ENCODE measurements at regions not wholly inside any gene's neighbourhood (a gene's known extent, or its start where the extent isn't known, plus 50 kb on each side); places are given as distances from the start of the nearest gene placed in this dataset.

DNA sequence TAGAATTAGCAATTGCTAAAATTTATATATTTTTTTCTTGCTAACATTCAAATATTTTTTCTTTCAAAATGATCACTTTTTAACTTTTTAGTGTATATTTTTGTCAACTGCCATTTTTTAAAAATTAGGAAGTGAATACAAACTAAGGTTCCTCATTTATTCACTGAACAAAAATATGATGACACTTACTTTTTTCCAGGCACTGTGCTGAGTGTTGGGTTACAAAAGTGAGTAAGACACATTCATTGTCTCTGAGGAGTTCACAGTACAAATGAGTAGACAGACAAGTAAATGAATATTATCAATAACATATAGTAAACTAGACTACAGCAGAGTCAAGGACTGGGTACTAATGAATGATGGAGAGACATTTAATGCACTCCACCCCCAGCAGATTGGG lies 543.5 kb downstream of the PDHA2 start:
- Histone ChIP-seq H2AFZ (no peak overlapping the region), H3K79me2 (no peaks in the 10 kb centered on the region), H3K9me3 (ENCODE audit: low read depth) (no peaks in the 10 kb centered on the region), H3K27me3 (no peaks in the 10 kb centered on the region), H3K4me2 (no peak overlapping the region), H3K27ac (no peak overlapping the region), H4K20me1 (ENCODE audit: insufficient read depth, poor library complexity, severe bottlenecking) (no peaks in the 10 kb centered on the region), H3K36me3 (replicated peaks; ENCODE audit: insufficient read depth, low read depth) (no peaks in the 10 kb centered on the region), H3K9me2 (replicated peaks; ENCODE audit: insufficient read depth) (no peaks in the 10 kb centered on the region), H3K4me3 (no peak overlapping the region), H3K4me1 (ENCODE audit: insufficient read depth) (no peaks in the 10 kb centered on the region)
- TF ChIP-seq EZH2phosphoT487 (IDR thresholded peaks at IDR 0.05; ENCODE audit: low read depth, severe bottlenecking, unreplicated experiment) = no peak
- TF ChIP-seq, protein P1, sequence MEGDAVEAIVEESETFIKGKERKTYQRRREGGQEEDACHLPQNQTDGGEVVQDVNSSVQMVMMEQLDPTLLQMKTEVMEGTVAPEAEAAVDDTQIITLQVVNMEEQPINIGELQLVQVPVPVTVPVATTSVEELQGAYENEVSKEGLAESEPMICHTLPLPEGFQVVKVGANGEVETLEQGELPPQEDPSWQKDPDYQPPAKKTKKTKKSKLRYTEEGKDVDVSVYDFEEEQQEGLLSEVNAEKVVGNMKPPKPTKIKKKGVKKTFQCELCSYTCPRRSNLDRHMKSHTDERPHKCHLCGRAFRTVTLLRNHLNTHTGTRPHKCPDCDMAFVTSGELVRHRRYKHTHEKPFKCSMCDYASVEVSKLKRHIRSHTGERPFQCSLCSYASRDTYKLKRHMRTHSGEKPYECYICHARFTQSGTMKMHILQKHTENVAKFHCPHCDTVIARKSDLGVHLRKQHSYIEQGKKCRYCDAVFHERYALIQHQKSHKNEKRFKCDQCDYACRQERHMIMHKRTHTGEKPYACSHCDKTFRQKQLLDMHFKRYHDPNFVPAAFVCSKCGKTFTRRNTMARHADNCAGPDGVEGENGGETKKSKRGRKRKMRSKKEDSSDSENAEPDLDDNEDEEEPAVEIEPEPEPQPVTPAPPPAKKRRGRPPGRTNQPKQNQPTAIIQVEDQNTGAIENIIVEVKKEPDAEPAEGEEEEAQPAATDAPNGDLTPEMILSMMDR (IDR thresholded peaks at IDR 0.05; ENCODE audit: poor library complexity) = no peak
- TF ChIP-seq EZH2 (IDR thresholded peaks at IDR 0.05; ENCODE audit: borderline replicate concordance) = no peak
- DNase-seq (ENCODE audit: low spot score) = no peak

DNA sequence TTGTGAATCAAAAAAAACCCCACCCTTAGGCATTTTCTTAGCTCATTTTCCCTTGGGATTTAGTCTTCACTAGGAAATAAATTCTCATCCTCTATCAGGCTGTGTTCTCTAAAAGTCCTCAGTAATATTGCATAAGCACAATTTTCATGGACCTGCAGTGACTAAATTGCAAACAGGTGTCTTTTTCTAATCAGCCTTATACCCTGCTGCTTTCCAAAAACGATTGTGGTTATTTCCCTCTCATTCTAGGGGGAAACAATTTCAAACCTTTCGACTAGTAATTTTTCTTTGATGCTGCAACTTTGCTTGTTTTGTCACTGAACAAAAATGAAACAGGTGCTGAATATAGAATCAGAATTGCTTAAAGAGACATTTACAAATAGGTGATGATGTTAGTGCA lies 549.9 kb downstream of the PDHA2 start:
- Histone ChIP-seq H3K36me3 (replicated peaks; ENCODE audit: insufficient read depth, low read depth) (no peaks in the 10 kb centered on the region), H3K9me3 (ENCODE audit: low read depth) (no peaks in the 10 kb centered on the region), H3K27me3 (no peaks in the 10 kb centered on the region), H4K20me1 (ENCODE audit: insufficient read depth, poor library complexity, severe bottlenecking) (no peaks in the 10 kb centered on the region), H2AFZ (no peak overlapping the region), H3K79me2 (no peaks in the 10 kb centered on the region), H3K4me1 (ENCODE audit: insufficient read depth) (no peaks in the 10 kb centered on the region), H3K9me2 (replicated peaks; ENCODE audit: insufficient read depth) (no peaks in the 10 kb centered on the region), H3K4me2 (no peak overlapping the region), H3K4me3 (no peak overlapping the region), H3K27ac (no peak overlapping the region)
- DNase-seq (ENCODE audit: low spot score) = no peak
- TF ChIP-seq, protein P1 (IDR thresholded peaks at IDR 0.05; ENCODE audit: poor library complexity) = no peak
- TF ChIP-seq EZH2phosphoT487 (IDR thresholded peaks at IDR 0.05; ENCODE audit: low read depth, severe bottlenecking, unreplicated experiment) (no peak), EZH2 (IDR thresholded peaks at IDR 0.05; ENCODE audit: borderline replicate concordance) (no peak)
- 55% methylated on average over 2 of the region's 2 CpGs for WGBS (ENCODE audit: low lambda C conversion rate, missing lambda C conversion rate)

DNA sequence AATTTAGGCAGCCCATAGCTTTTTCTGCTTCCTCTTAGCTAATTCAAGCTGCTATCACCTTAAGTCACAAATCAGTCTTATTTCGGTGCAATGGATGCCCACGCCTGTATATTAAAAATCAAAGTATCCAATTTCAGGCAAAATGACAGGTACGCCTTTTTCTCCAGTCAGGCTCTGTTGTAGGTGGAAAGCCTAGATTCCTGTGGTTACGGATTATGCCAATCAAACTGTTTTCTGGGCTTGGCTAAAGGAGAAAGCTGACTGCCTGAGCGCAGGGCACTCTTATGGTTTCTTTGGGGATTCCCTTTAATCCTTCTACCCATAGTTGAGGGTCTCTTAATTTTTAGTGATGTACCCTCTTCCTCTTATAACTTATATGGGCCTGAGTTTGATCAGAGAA lies 550.5 kb downstream of the PDHA2 start:
- TF ChIP-seq, protein P1 (IDR thresholded peaks at IDR 0.05; ENCODE audit: poor library complexity) = no peak
- TF ChIP-seq EZH2phosphoT487 (IDR thresholded peaks at IDR 0.05; ENCODE audit: low read depth, severe bottlenecking, unreplicated experiment) (no peak), EZH2 (IDR thresholded peaks at IDR 0.05; ENCODE audit: borderline replicate concordance) (no peak)
- DNase-seq (ENCODE audit: low spot score) = no peak
- no peaks in the 10 kb centered on the region for H3K36me3 ChIP-seq (replicated peaks; ENCODE audit: insufficient read depth, low read depth)
- H3K9me3 ChIP-seq (ENCODE audit: low read depth) = no peaks in the 10 kb centered on the region
- H2AFZ ChIP-seq = no peak overlapping the region
- H3K79me2 ChIP-seq = no peaks in the 10 kb centered on the region
- no peaks in the 10 kb centered on the region for H3K9me2 ChIP-seq (replicated peaks; ENCODE audit: insufficient read depth)
- no peak overlapping the region for H3K4me2 ChIP-seq
- H3K27ac ChIP-seq = no peak overlapping the region
- no peaks in the 10 kb centered on the region for H3K4me1 ChIP-seq (ENCODE audit: insufficient read depth)
- no peaks in the 10 kb centered on the region for H3K27me3 ChIP-seq
- WGBS (ENCODE audit: low lambda C conversion rate, missing lambda C conversion rate) = 73% methylated on average over 5 of the region's 5 CpGs
- no peak overlapping the region for H3K4me3 ChIP-seq
- no peaks in the 10 kb centered on the region for H4K20me1 ChIP-seq (ENCODE audit: insufficient read depth, poor library complexity, severe bottlenecking)

DNA sequence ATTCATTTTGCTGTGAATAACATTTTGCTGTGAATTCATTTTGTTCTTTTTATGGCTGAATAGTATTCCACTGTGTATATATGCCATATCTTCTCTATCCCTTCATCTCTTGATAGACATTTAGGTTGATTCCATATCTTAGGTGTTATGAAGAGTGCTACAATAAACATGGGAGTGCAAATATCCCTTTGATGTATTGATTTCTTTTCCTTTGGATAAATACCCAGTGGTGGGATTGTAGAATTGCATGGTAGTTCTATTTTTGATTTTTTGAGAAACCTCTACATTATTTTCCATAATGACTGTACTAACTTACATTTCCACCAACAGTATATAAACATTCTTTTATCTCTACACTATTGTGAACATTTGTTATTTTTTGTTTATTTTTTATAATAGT lies 555.9 kb downstream of the PDHA2 start:
- Histone ChIP-seq H3K27me3 (no peaks in the 10 kb centered on the region), H3K36me3 (replicated peaks; ENCODE audit: insufficient read depth, low read depth) (no peaks in the 10 kb centered on the region), H3K9me2 (replicated peaks; ENCODE audit: insufficient read depth) (no peaks in the 10 kb centered on the region), H3K4me1 (ENCODE audit: insufficient read depth) (no peaks in the 10 kb centered on the region), H3K79me2 (no peaks in the 10 kb centered on the region), H3K4me3 (no peak overlapping the region), H3K4me2 (no peak overlapping the region), H4K20me1 (ENCODE audit: insufficient read depth, poor library complexity, severe bottlenecking) (no peaks in the 10 kb centered on the region), H2AFZ (no peak overlapping the region), H3K9me3 (ENCODE audit: low read depth) (no peaks in the 10 kb centered on the region), H3K27ac (no peak overlapping the region)
- no peak for DNase-seq (ENCODE audit: low spot score)
- TF ChIP-seq, protein P1 (IDR thresholded peaks at IDR 0.05; ENCODE audit: poor library complexity) = no peak
- no peak for TF ChIP-seq EZH2 (IDR thresholded peaks at IDR 0.05; ENCODE audit: borderline replicate concordance)
- TF ChIP-seq EZH2phosphoT487 (IDR thresholded peaks at IDR 0.05; ENCODE audit: low read depth, severe bottlenecking, unreplicated experiment) = no peak
